ENCODE measurements at regions not wholly inside any gene's neighbourhood (a gene's known extent, or its start where the extent isn't known, plus 50 kb on each side); places are given as distances from the start of the nearest gene placed in this dataset.
"Not testable (repeated sequence)": the region's sequence is repeated elsewhere in the genome, so short reads cannot be mapped to it uniquely, and the experiment has no call there.

DNA sequence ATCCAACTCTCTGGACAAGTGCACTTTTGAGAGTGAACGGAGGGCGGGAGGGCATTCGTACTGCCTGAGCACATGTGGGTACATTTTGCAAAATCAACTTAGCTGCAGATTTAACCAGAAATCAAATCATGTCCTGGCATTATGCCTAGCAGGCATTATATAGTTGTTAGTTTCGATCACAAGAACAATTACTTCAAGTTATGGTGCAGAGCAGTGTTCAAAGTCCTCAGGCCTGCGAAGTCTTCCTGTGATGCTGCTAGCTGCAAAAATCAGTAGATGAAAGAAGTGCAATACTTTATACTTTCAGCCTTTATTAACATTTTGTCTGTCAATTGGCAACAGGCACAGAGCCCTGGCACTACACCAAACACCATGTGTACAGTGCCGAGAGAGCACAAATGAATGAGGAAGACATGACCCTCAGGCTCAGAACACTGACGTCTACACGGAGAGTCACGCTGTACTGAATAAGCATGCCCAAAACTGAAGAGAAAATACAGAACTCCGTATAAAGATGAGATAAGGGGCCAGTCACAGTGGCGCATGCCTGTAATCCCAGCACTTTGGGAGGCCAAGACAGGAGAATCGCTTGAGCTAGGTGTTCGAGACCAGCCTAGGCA lies 92.1 kb upstream of the CREB1 start:
- TF ChIP-seq Cebpa-rat (IDR thresholded peaks at IDR 0.05) = no peak
- no peak overlapping the region for H3K4me2 ChIP-seq
- H3K27ac ChIP-seq = no peak overlapping the region
- no peak overlapping the region for H3K9ac ChIP-seq
- H3K4me3 ChIP-seq = no peak overlapping the region
- no peaks in the 10 kb centered on the region for H3K36me3 ChIP-seq
- H3K9me3 ChIP-seq (replicated peaks in 1 of 11) = 0 out of 22 replicates have a peak, but pooled peaks cover 0 to 4% (median 0%) of the 10 kb centered on the region in 11 experiments
- no peaks in the 10 kb centered on the region for H3K27me3 ChIP-seq
- no peaks in the 10 kb centered on the region for H4K20me1 ChIP-seq
- H3K4me1 ChIP-seq = no peaks in the 10 kb centered on the region

- Histone ChIP-seq H3K36me3 (no peaks in the 10 kb centered on the region), H3K9me3 (replicated peaks in 1 of 11) (0 out of 22 replicates have a peak, but pooled peaks cover 0 to 4% (median 0%) of the 10 kb centered on the region in 11 experiments), H3K27me3 (no peaks in the 10 kb centered on the region), H3K4me3 (no peak overlapping the region), H3K4me2 (no peak overlapping the region), H3K9ac (no peak overlapping the region), H3K27ac (no peak overlapping the region), H4K20me1 (no peaks in the 10 kb centered on the region), H3K4me1 (no peaks in the 10 kb centered on the region)
- no peak for TF ChIP-seq Cebpa-rat (IDR thresholded peaks at IDR 0.05)
Observed at GRCh38 chr2:207438414-207439126, 91.2 kb upstream of the CREB1 start.

DNA sequence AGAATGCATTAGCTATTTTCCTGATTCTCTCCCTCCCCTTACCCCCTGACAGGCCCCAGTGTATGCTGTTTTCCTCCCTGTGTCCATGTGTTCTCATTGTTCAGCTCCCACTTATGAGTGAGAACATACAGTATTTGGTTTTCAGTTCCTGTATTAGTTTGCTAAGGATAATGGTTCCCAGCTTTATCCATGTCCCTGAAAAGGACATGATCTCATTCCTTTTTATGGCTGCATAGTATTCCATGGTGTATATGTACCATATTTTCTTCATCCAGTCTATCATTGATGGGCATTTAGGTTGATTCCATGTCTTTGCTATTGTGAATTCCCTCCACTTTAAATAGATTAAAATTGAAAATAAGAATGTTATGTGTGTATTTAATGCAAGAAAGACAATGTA lies 89.9 kb upstream of the CREB1 start:
- not testable (repeated sequence) for H3K9ac ChIP-seq; H3K36me3 ChIP-seq; H3K27ac ChIP-seq; H3K9me3 ChIP-seq (replicated peaks in 1 of 11); H3K4me1 ChIP-seq; H4K20me1 ChIP-seq; H3K4me3 ChIP-seq; H3K27me3 ChIP-seq; H3K4me2 ChIP-seq

- H4K20me1 ChIP-seq = no peaks in the 10 kb centered on the region
- H3K9ac ChIP-seq = no peak overlapping the region
- no peaks in the 10 kb centered on the region for H3K36me3 ChIP-seq
- H3K4me1 ChIP-seq = no peaks in the 10 kb centered on the region
- H3K27ac ChIP-seq = no peak overlapping the region
- H3K27me3 ChIP-seq = no peaks in the 10 kb centered on the region
- 0 out of 22 replicates have a peak, but pooled peaks cover 0 to 3% (median 0%) of the 10 kb centered on the region in 11 experiments for H3K9me3 ChIP-seq (replicated peaks in 1 of 11)
- no peak for TF ChIP-seq Cebpa-rat (IDR thresholded peaks at IDR 0.05)
- H3K4me3 ChIP-seq = no peak overlapping the region
- no peak overlapping the region for H3K4me2 ChIP-seq
Observed at GRCh38 chr2:207444756-207445155, 85.0 kb upstream of the CREB1 start.

DNA sequence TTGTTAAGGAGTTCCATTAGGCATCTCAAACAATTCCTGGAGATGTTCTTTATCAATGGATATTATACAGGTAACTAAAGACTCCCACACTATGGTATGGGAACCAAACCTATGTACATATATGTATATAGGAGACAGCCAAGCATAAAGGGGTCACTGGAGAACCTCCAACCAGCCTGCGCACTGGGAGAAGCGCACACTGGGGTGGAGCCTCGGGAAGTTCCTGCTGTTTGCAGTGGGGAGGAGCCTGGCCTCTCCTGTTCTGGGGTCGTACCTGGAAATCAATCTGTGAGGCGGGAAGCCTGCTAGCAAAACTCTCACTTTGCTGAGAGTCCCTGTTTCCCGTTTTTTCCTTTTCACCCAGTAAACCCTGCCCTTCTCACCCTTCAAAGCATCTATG lies 83.1 kb upstream of the CREB1 start:
- Histone ChIP-seq H3K9me3 (replicated peaks in 1 of 11) (no peaks in the 10 kb centered on the region), H3K4me2 (no peak overlapping the region), H3K36me3 (no peaks in the 10 kb centered on the region), H3K4me3 (no peak overlapping the region), H3K27me3 (no peaks in the 10 kb centered on the region), H3K4me1 (no peaks in the 10 kb centered on the region), H4K20me1 (no peaks in the 10 kb centered on the region), H3K9ac (no peak overlapping the region), H3K27ac (no peak overlapping the region)
- no peak for TF ChIP-seq Cebpa-rat (IDR thresholded peaks at IDR 0.05)

DNA sequence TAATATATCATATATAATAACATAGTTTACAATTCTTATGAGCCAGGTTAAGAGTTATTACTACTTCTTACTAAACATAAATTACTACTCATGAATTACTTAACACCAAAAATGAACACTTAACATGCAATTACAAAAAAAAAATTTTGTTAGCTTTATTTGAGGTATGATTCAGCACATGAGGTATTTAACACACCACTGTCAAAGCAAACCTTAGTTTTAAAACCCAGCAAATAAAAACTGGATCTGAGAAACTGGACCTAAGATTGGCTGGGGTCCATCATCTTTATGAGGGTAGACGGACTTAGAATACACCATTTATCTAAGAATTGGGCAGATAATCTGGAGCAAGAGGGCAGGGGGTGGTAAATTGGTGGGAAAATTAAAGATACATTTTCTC lies 81.8 kb upstream of the CREB1 start:
- Histone ChIP-seq H3K36me3 (no peaks in the 10 kb centered on the region), H3K4me3 (no peak overlapping the region), H3K9ac (no peak overlapping the region), H3K27me3 (no peaks in the 10 kb centered on the region), H4K20me1 (no peaks in the 10 kb centered on the region), H3K4me1 (no peaks in the 10 kb centered on the region), H3K27ac (no peak overlapping the region), H3K9me3 (replicated peaks in 1 of 11) (no peaks in the 10 kb centered on the region), H3K4me2 (no peak overlapping the region)
- TF ChIP-seq Cebpa-rat (IDR thresholded peaks at IDR 0.05) = no peak

- no peak for TF ChIP-seq Cebpa-rat (IDR thresholded peaks at IDR 0.05)
- no peaks in the 10 kb centered on the region for H4K20me1 ChIP-seq
- H3K9me3 ChIP-seq (replicated peaks in 1 of 11) = peaks cover 0 to 10% (median 0%) of the 10 kb centered on the region in 11 experiments; a peak in 3 of 22 replicates
- H3K27ac ChIP-seq = no peak overlapping the region
- no peaks in the 10 kb centered on the region for H3K36me3 ChIP-seq
- H3K4me1 ChIP-seq = no peaks in the 10 kb centered on the region
- no peaks in the 10 kb centered on the region for H3K27me3 ChIP-seq
- H3K4me3 ChIP-seq = no peak overlapping the region
- no peak overlapping the region for H3K4me2 ChIP-seq
- no peak overlapping the region for H3K9ac ChIP-seq
Observed at GRCh38 chr2:207449642-207450165, 80.1 kb upstream of the CREB1 start.

GRCh38 chr2:207450186-207450585 lies 79.6 kb upstream of the CREB1 start:
- H3K9me3 ChIP-seq (replicated peaks in 1 of 11) = peaks cover 0 to 11% (median 0%) of the 10 kb centered on the region in 11 experiments; a peak in 3 of 22 replicates
- H3K27me3 ChIP-seq = no peaks in the 10 kb centered on the region
- H3K9ac ChIP-seq = no peak overlapping the region
- no peaks in the 10 kb centered on the region for H3K36me3 ChIP-seq
- H3K4me3 ChIP-seq = no peak overlapping the region
- H4K20me1 ChIP-seq = no peaks in the 10 kb centered on the region
- H3K4me1 ChIP-seq = no peaks in the 10 kb centered on the region
- no peak overlapping the region for H3K4me2 ChIP-seq
- TF ChIP-seq Cebpa-rat (IDR thresholded peaks at IDR 0.05) = no peak
- no peak overlapping the region for H3K27ac ChIP-seq

- Histone ChIP-seq H3K36me3 (no peaks in the 10 kb centered on the region), H3K27ac (no peak overlapping the region), H3K4me3 (no peak overlapping the region), H3K4me2 (no peak overlapping the region), H4K20me1 (no peaks in the 10 kb centered on the region), H3K4me1 (peaks cover 0 to 17% (median 6%) of the 10 kb centered on the region in 10 experiments; a peak in 12 of 20 replicates), H3K9me3 (replicated peaks in 1 of 11) (peaks cover 0 to 11% (median 0%) of the 10 kb centered on the region in 11 experiments; a peak in 3 of 22 replicates), H3K27me3 (no peaks in the 10 kb centered on the region), H3K9ac (no peak overlapping the region)
- TF ChIP-seq Cebpa-rat (IDR thresholded peaks at IDR 0.05) = no peak
Observed at GRCh38 chr2:207458582-207458981, 71.2 kb upstream of the CREB1 start.
